Progenitor cell of endocrine pancreas (in vitro differentiated cells): ENCODE measurements at regions not wholly inside any gene's neighbourhood (a gene's known extent, or its start where the extent isn't known, plus 50 kb on each side); places are given as distances from the start of the nearest gene placed in this dataset.

Experiments used
- DNase-seq: peaks from one replicate; pipeline ENCODE4 v3.0.0; 2021; ENCODE audit warnings: low spot score; ENCODE audit not compliant: unreplicated experiment
- H3K27ac Mint-ChIP-seq: 2 replicates; pipeline ENCODE4 v1.8.0; 2021; ENCODE audit warnings: mild to moderate bottlenecking, moderate library complexity, mixed read lengths
- H3K27me3 Mint-ChIP-seq: 2 replicates; pipeline ENCODE4 v1.8.0; 2021; ENCODE audit warnings: mixed read lengths
- H3K36me3 Mint-ChIP-seq: 2 replicates; pipeline ENCODE4 v1.8.0; 2022; ENCODE audit warnings: mixed read lengths; ENCODE audit not compliant: insufficient read depth
- H3K4me1 Mint-ChIP-seq: 2 replicates; pipeline ENCODE4 v1.8.0; 2021; ENCODE audit warnings: low read depth, mixed read lengths
- H3K4me3 Mint-ChIP-seq: 2 replicates; pipeline ENCODE4 v1.8.0; 2021; ENCODE audit warnings: low read depth, mild to moderate bottlenecking, moderate library complexity, mixed read lengths
- H3K9me3 Mint-ChIP-seq: 2 replicates; pipeline ENCODE4 v1.8.0; 2021; ENCODE audit warnings: low read depth, mixed read lengths
- CTCF ChIP-seq: fragments of 200-600 bp; sonication (generic); IDR thresholded peaks from one replicate; pipeline ENCODE4 v1.5.0; 2021; ENCODE audit warnings: antibody characterized with exemption, mild to moderate bottlenecking; ENCODE audit not compliant: unreplicated experiment

- no peak overlapping the region for H3K4me3 Mint-ChIP-seq
- H3K27me3 Mint-ChIP-seq = peaks cover 52% of the 10 kb centered on the region
- TF ChIP-seq CTCF = no peak
- no peaks in the 10 kb centered on the region for H3K9me3 Mint-ChIP-seq
- DNase-seq = no peak
- no peaks in the 10 kb centered on the region for H3K36me3 Mint-ChIP-seq
- H3K4me1 Mint-ChIP-seq = no peaks in the 10 kb centered on the region
- H3K27ac Mint-ChIP-seq = no peak overlapping the region
Measured at GRCh38 chr5:4909086-4909485, 231.0 kb upstream of the ADAMTS16 start.

GRCh38 chr5:4911646-4912403 lies 228.3 kb upstream of the ADAMTS16 start:
- TF ChIP-seq CTCF = no peak
- Mint-ChIP-seq H3K27me3 (peaks cover 64% of the 10 kb centered on the region), H3K9me3 (no peaks in the 10 kb centered on the region), H3K36me3 (no peaks in the 10 kb centered on the region), H3K4me3 (no peak overlapping the region), H3K27ac (no peak overlapping the region), H3K4me1 (peaks cover 2% of the 10 kb centered on the region)
- no peak for DNase-seq

- no peak for DNase-seq
- Mint-ChIP-seq H3K4me3 (no peak overlapping the region), H3K9me3 (no peaks in the 10 kb centered on the region), H3K36me3 (no peaks in the 10 kb centered on the region), H3K4me1 (peaks cover 3% of the 10 kb centered on the region), H3K27me3 (peaks cover 68% of the 10 kb centered on the region), H3K27ac (no peak overlapping the region)
- no peak for TF ChIP-seq CTCF
Measured at GRCh38 chr5:4921929-4922328, 218.2 kb upstream of the ADAMTS16 start.

- H3K9me3 Mint-ChIP-seq = no peaks in the 10 kb centered on the region
- no peak overlapping the region for H3K4me3 Mint-ChIP-seq
- no peaks in the 10 kb centered on the region for H3K4me1 Mint-ChIP-seq
- no peak for DNase-seq
- peaks cover 61% of the 10 kb centered on the region for H3K27me3 Mint-ChIP-seq
- H3K36me3 Mint-ChIP-seq = no peaks in the 10 kb centered on the region
- H3K27ac Mint-ChIP-seq = no peak overlapping the region
- TF ChIP-seq CTCF = no peak
Measured at GRCh38 chr5:4924577-4924976, 215.6 kb upstream of the ADAMTS16 start.

GRCh38 chr5:4927097-4927496 lies 213.0 kb upstream of the ADAMTS16 start:
- no peaks in the 10 kb centered on the region for H3K36me3 Mint-ChIP-seq
- no peak overlapping the region for H3K4me3 Mint-ChIP-seq
- H3K4me1 Mint-ChIP-seq = no peaks in the 10 kb centered on the region
- no peaks in the 10 kb centered on the region for H3K9me3 Mint-ChIP-seq
- no peak overlapping the region for H3K27ac Mint-ChIP-seq
- H3K27me3 Mint-ChIP-seq = peaks cover 45% of the 10 kb centered on the region
- no peak for DNase-seq
- TF ChIP-seq CTCF = no peak
